Activated CD4-positive, alpha-beta T cell treated with anti-CD3 and anti-CD28 coated beads, Interleukin-2, amount 10 ng/mL, durations not matched to agents 24 days and 14 days (primary cell): ENCODE measurements at regions not wholly inside any gene's neighbourhood (a gene's known extent, or its start where the extent isn't known, plus 50 kb on each side); places are given as distances from the start of the nearest gene placed in this dataset.

Source experiments
- DNase-seq: peaks from one replicate; pipeline ENCODE4 v3.0.0; 2022
- H3K27ac Mint-ChIP-seq: one replicate; pipeline ENCODE4 v1.8.0; 2022; ENCODE audit warnings: mild to moderate bottlenecking, mixed read lengths
- H3K27me3 Mint-ChIP-seq: one replicate; pipeline ENCODE4 v1.8.0; 2022; ENCODE audit warnings: mixed read lengths
- H3K36me3 Mint-ChIP-seq: one replicate; pipeline ENCODE4 v1.8.0; 2022; ENCODE audit warnings: low read depth, mild to moderate bottlenecking, mixed read lengths
- H3K4me1 Mint-ChIP-seq: one replicate; pipeline ENCODE4 v1.8.0; 2021; ENCODE audit warnings: mixed read lengths
- H3K4me3 Mint-ChIP-seq: one replicate; pipeline ENCODE4 v1.8.0; 2022; ENCODE audit warnings: mild to moderate bottlenecking, moderate library complexity, mixed read lengths
- H3K9me3 Mint-ChIP-seq: one replicate; pipeline ENCODE4 v1.8.0; 2021; ENCODE audit warnings: mixed read lengths
- intact Hi-C: fragments of 100-400 bp; cut with micrococcal nuclease; formaldehyde crosslinking; loops from one replicate; pipeline ENCODE4 v1.15.1; 2023

DNA sequence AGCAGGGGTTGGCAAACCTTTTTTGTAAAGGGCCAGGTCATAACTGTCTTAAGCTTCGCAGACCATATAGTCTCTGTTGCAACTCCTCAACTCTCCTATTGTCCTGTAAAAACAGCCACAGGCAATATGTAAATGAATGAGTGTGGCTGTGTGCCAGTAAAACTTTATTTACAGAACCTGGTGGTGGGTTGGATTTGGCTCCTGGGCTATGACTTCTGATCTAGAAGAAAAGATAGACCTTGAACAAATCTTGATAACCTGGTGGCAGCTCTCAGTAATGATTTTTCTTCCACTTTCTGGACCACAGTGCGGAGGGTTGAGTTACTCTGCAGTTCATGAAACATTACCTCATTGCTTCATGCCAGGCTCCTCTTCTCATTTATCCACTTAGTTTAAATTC, 139.3 kb downstream of the MYCN start:
- Mint-ChIP-seq H3K36me3 (no peaks in the 10 kb centered on the region), H3K27me3 (no peaks in the 10 kb centered on the region), H3K27ac (no peak overlapping the region), H3K4me1 (no peaks in the 10 kb centered on the region), H3K9me3 (no peaks in the 10 kb centered on the region), H3K4me3 (no peak overlapping the region)
- DNase-seq, result no peak
- intact Hi-C loops, result no loop called here

GRCh38 chr2:16077601-16078000, 137.3 kb downstream of the MYCN start:
- H3K36me3 Mint-ChIP-seq, result no peaks in the 10 kb centered on the region
- DNase-seq, result no peak
- no peak overlapping the region for H3K4me3 Mint-ChIP-seq
- H3K4me1 Mint-ChIP-seq, result no peaks in the 10 kb centered on the region
- H3K9me3 Mint-ChIP-seq, result no peaks in the 10 kb centered on the region
- H3K27me3 Mint-ChIP-seq, result no peaks in the 10 kb centered on the region
- no peak overlapping the region for H3K27ac Mint-ChIP-seq
- intact Hi-C loops, result no loop called here

GRCh38 chr2:16076911-16077310, 136.6 kb downstream of the MYCN start:
- Mint-ChIP-seq H3K4me3 (no peak overlapping the region), H3K27me3 (no peaks in the 10 kb centered on the region), H3K27ac (no peak overlapping the region), H3K36me3 (no peaks in the 10 kb centered on the region), H3K9me3 (no peaks in the 10 kb centered on the region), H3K4me1 (no peaks in the 10 kb centered on the region)
- DNase-seq, result no peak
- intact Hi-C loops, result no loop called here

DNA sequence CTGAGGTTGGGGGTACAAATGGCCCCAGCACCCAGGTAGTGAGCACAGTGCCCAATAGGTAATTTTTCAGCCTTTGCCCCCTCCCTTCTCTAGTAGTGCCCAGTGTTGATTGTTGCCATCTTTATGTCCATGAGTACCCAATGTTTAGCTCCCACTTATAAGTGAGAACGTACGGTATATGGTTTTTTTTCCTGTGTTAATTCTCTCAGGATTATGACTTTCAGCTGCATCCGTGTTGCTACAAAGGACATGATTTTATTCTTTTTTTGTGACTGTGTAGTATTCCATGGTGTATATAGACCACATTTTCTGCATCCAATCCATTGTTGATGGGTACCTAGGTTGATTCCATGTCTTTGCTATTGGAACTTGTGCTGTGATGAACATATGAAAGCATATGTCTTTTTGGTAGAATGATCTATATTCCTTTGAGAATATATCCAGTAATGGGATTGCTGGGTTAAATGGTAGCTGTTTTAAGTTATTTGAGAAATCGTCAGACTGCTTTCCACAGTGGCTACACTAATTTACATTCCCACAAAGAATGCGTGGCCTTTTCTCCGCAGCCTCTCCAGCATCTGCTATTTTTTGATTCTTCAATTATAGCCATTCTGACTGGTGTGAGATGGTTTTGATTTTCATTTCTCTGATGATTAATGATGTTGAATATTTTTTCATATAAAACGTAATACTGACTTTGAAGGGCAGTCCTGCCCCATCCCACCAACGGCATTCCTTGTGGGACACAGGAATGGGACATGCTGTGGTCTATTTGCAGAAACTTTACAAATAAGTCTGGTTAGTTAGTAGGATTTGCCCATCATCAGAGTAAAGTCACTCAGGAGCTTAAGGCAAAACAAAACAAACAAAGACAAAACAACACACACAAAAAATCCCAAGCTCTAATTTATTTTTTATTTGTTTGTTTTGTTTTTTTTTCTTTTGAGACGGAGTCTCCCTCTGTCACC, 135.0 kb downstream of the MYCN start:
- no peak overlapping the region for H3K27ac Mint-ChIP-seq
- no peak overlapping the region for H3K4me3 Mint-ChIP-seq
- intact Hi-C loops, result no loop called here

GRCh38 chr2:16073921-16074425, 133.6 kb downstream of the MYCN start:
- H3K36me3 Mint-ChIP-seq, result no peaks in the 10 kb centered on the region
- H3K9me3 Mint-ChIP-seq, result no peaks in the 10 kb centered on the region
- no peak for DNase-seq
- intact Hi-C loops, result no loop called here
- no peaks in the 10 kb centered on the region for H3K4me1 Mint-ChIP-seq
- H3K27ac Mint-ChIP-seq, result no peak overlapping the region
- H3K27me3 Mint-ChIP-seq, result no peaks in the 10 kb centered on the region
- H3K4me3 Mint-ChIP-seq, result no peak overlapping the region

More for the DNA sequence above, 135.0 kb downstream of the MYCN start:
- no peak for DNase-seq
- Mint-ChIP-seq H3K36me3 (no peaks in the 10 kb centered on the region), H3K9me3 (no peaks in the 10 kb centered on the region), H3K4me1 (no peaks in the 10 kb centered on the region), H3K27me3 (no peaks in the 10 kb centered on the region)

- Mint-ChIP-seq H3K4me1 (no peaks in the 10 kb centered on the region), H3K9me3 (no peaks in the 10 kb centered on the region), H3K27ac (no peak overlapping the region), H3K27me3 (no peaks in the 10 kb centered on the region), H3K4me3 (no peak overlapping the region), H3K36me3 (no peaks in the 10 kb centered on the region)
- DNase-seq, result no peak
- intact Hi-C loops, result no loop called here
These were observed 133.1 kb downstream of the MYCN start for GRCh38 chr2:16073471-16073870.

- H3K36me3 Mint-ChIP-seq, result no peaks in the 10 kb centered on the region
These were observed 132.4 kb downstream of the MYCN start for GRCh38 chr2:16072638-16073290.

DNA sequence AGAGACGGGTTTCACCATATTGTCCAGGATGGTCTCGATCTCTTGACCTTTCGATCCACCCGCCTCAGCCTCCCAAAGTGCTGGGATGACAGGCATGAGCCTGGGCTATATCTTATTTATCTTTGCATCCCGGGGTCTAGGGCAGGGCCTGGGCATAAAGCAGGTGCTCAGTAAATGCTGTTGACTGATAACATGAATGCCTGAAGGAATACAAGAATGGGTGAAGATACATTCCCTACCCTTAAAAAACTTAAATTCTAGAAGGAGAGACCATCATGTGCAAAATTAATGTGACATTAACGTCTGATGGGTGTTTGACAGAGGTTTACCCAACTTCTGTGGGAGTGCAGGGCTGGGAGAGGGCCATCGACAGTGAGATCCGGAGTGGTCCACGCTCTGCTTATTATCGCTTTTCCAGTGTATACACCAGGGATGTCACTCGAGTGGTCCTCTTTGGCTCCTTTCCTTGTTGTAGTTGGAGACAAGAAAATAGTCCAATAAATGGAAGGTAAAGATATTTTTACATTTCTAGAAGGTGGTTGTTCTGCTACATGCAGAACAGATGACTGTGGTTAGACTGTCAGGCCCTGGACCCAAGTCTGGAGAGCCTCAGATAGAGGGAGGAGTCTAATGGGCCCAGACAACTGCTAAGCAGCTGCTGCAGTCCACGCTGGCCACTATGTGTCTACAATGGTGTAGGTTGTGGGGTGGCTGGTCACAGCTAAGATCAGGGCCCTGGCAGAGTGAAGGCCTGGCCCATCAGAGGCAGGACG, 131.7 kb downstream of the MYCN start:
- no peak for DNase-seq
- Mint-ChIP-seq H3K27ac (no peak overlapping the region), H3K4me1 (no peaks in the 10 kb centered on the region), H3K27me3 (no peaks in the 10 kb centered on the region), H3K9me3 (no peaks in the 10 kb centered on the region), H3K36me3 (no peaks in the 10 kb centered on the region), H3K4me3 (no peak overlapping the region)
- intact Hi-C loops, result no loop called here

More at GRCh38 chr2:16072638-16073290, 132.4 kb downstream of the MYCN start:
- Mint-ChIP-seq H3K4me3 (no peak overlapping the region), H3K27ac (no peak overlapping the region), H3K27me3 (no peaks in the 10 kb centered on the region), H3K9me3 (no peaks in the 10 kb centered on the region), H3K4me1 (no peaks in the 10 kb centered on the region)
- no peak for DNase-seq
- intact Hi-C loops, result no loop called here

DNA sequence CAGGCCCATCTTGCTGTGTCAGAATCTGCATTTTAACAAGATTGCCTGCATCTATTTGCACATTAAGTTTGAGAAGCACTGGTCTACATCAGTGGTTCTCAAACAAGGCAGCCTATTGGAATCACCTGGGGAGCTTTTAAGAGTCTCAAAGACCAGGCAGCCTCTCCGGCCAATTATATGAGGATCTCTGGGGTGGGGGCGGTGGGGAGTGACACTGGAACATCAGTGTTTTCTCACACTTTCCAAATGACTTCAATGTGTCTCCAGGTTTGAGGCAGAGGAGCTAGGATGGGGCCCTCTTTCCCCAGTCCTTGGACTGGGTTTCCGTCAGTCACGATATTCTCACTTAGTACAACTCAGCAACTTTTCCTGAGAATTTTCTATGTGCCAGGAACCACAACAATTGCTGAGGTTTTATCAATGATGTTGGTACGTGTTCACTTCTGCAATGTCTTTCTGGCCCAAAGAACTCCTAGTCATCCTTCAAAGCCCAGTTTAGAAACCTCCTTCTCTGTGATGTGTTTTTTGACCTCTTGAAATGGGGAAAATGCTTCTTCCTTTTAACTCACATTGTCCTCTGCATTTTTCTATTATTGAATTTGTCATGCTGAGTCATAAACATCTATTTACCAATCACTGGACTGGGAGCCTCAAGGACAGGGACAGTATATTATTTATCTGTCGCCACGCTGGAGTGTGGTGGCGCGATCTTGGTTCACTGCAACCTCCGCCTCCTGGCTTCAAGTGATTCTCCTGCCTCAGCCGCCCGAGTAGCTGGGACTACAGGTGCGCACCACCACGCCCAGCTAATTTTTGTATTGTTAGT, 130.9 kb downstream of the MYCN start:
- Mint-ChIP-seq H3K4me3 (no peak overlapping the region), H3K27ac (no peak overlapping the region), H3K36me3 (no peaks in the 10 kb centered on the region), H3K4me1 (no peaks in the 10 kb centered on the region), H3K9me3 (no peaks in the 10 kb centered on the region), H3K27me3 (no peaks in the 10 kb centered on the region)
- no peak for DNase-seq
- intact Hi-C loops, result no loop called here

- H3K9me3 Mint-ChIP-seq, result no peaks in the 10 kb centered on the region
- intact Hi-C loops, result no loop called here
- H3K27me3 Mint-ChIP-seq, result no peaks in the 10 kb centered on the region
- no peak for DNase-seq
- no peak overlapping the region for H3K27ac Mint-ChIP-seq
- H3K36me3 Mint-ChIP-seq, result no peaks in the 10 kb centered on the region
- H3K4me3 Mint-ChIP-seq, result no peak overlapping the region
- H3K4me1 Mint-ChIP-seq, result no peaks in the 10 kb centered on the region
These were observed 130.3 kb downstream of the MYCN start for GRCh38 chr2:16070648-16070971.

DNA sequence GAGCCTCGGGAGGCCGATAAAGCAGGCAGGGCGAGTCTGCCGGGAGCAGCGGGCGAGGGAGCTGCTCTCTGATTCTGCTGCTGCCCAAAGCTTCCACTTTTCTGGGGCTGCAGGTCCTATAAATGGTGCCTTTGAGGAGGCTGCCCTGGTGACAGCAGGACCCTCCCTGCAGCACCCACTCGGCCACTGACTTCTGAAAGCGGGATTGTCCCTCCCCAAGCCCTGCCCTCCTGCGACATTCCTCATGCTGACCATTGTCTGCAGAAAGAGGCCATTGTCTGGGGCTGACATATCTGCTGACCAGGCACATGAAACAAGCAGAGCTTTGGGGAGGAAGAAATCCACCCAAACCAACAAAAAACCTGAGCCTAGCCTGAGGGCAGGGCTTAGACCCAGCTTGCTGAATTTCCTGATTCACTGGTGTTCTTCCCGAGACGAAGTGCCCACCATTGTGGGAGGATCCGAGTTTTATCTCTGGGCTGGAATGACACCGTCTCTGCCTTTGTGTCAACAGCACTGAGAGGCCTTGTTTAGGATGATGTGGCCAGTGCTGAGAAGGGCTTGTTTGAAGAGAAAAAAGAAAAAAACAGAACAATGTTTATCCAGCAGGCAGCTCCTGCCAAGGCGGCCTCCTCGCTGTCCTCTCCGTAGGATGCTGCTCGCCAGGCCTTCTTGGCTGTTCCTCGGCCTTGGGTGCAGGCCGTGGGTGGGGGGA, 129.7 kb downstream of the MYCN start:
- H3K27ac Mint-ChIP-seq, result no peak overlapping the region
- H3K27me3 Mint-ChIP-seq, result no peaks in the 10 kb centered on the region
- no peak overlapping the region for H3K4me3 Mint-ChIP-seq
- intact Hi-C loops, result no loop called here
- H3K4me1 Mint-ChIP-seq, result no peaks in the 10 kb centered on the region
- no peak for DNase-seq
- H3K36me3 Mint-ChIP-seq, result no peaks in the 10 kb centered on the region
- no peaks in the 10 kb centered on the region for H3K9me3 Mint-ChIP-seq

DNA sequence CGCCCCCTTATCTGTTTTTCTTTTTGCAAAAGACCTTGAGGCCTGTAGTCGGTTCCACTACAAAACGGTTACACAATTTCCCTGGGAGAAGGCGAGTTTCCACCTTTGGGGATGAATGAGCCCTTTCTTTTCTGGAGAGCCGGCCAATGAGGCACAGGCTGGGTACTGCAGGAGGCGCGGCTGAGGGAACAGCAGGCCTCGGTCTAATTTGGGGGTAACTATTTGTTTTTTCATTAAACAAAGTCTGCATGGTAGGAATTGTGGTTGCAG, 129.2 kb downstream of the MYCN start:
- DNase-seq, result no peak
- H3K27ac Mint-ChIP-seq, result no peak overlapping the region
- no peaks in the 10 kb centered on the region for H3K36me3 Mint-ChIP-seq
- intact Hi-C loops, result no loop called here
- H3K4me3 Mint-ChIP-seq, result no peak overlapping the region
- no peaks in the 10 kb centered on the region for H3K4me1 Mint-ChIP-seq
- peaks cover 3% of the 10 kb centered on the region for H3K9me3 Mint-ChIP-seq
- no peaks in the 10 kb centered on the region for H3K27me3 Mint-ChIP-seq

DNA sequence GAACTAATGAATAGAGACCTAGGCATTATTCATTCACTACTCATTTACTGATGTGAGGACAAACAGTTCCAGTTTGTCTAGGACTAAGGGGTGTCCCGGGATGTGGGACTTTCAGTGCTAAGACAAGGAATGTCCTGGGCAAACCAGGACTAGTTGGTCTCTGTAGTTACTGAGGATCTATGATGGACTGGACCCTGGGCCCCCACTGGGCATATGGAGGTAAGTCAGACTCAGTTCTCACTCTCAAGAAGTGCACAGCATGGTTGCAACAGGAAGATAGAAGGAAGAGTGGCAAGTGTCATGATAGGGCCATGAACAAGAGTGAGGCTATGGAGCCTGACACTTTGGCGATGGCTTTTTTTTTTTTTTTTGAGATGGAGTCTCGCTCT, 128.2 kb downstream of the MYCN start:
- H3K27me3 Mint-ChIP-seq, result no peaks in the 10 kb centered on the region
- intact Hi-C loops, result no loop called here
- no peak overlapping the region for H3K4me3 Mint-ChIP-seq
- no peaks in the 10 kb centered on the region for H3K4me1 Mint-ChIP-seq
- H3K27ac Mint-ChIP-seq, result no peak overlapping the region
- H3K9me3 Mint-ChIP-seq, result peaks cover 9% of the 10 kb centered on the region
- no peaks in the 10 kb centered on the region for H3K36me3 Mint-ChIP-seq
- DNase-seq, result no peak
